Endothelial cell of umbilical vein (primary cell): ENCODE measurements at regions not wholly inside any gene's neighbourhood (a gene's known extent, or its start where the extent isn't known, plus 50 kb on each side); places are given as distances from the start of the nearest gene placed in this dataset.

Experiments
- CTCF ChIP-seq, 2 donors: IDR thresholded peaks; 1 replicate in 1 of 2; 2 replicates in 1 of 2; pipeline ENCODE4 v1.5.1; 2011; ENCODE audit warnings: low read length in 2 of 2, mild to moderate bottlenecking in 2 of 2, moderate library complexity in 2 of 2, control low read depth in 1 of 2, inconsistent platforms in 1 of 2, low read depth in 1 of 2; ENCODE audit not compliant: insufficient read depth in 1 of 2; ENCODE audit errors: extremely low read depth in 1 of 2
- EZH2 ChIP-seq: IDR thresholded peaks from 2 replicates; pipeline ENCODE4 v1.6.1; 2012; ENCODE audit warnings: borderline replicate concordance, low read depth, mild to moderate bottlenecking, moderate library complexity, low read length, inconsistent platforms; ENCODE audit not compliant: severe bottlenecking
- GATA2 ChIP-seq: IDR thresholded peaks from 2 replicates; pipeline ENCODE4 v1.7.0; 2011; ENCODE audit warnings: low read depth, mild to moderate bottlenecking, moderate library complexity, mixed read lengths, low read length; ENCODE audit not compliant: insufficient read length, insufficient read depth
- JUN ChIP-seq: IDR thresholded peaks from 2 replicates; pipeline ENCODE4 v1.6.1; 2011; ENCODE audit warnings: borderline replicate concordance, low read depth; ENCODE audit not compliant: insufficient read length, insufficient read depth
- MYC ChIP-seq: IDR thresholded peaks from one replicate; pipeline ENCODE4 v1.6.1; 2011; ENCODE audit warnings: mild to moderate bottlenecking, low read depth, low read length
- POLR2A ChIP-seq: IDR thresholded peaks from 2 replicates; pipeline ENCODE4 v1.6.1; 2012; ENCODE audit warnings: low read depth, mild to moderate bottlenecking, control low read depth, low read length
- POLR2AphosphoS5 ChIP-seq: IDR thresholded peaks from 2 replicates; pipeline ENCODE4 v1.6.1; 2012; ENCODE audit warnings: low read depth, mild to moderate bottlenecking, control low read depth, low read length, moderate library complexity; ENCODE audit not compliant: insufficient read depth
- TF ChIP-seq, protein P1 (sequence below): IDR thresholded peaks from 2 replicates; pipeline ENCODE4 v1.6.1; 2011; ENCODE audit not compliant: insufficient read depth, insufficient read length

GRCh38 chr5:40399349-40399748, 280.4 kb upstream of the PTGER4 start:
- TF ChIP-seq CTCF (IDR thresholded peaks at IDR 0.05; ENCODE audit: extremely low read depth in 1 of 2, insufficient read depth in 1 of 2, low read depth in 1 of 2, low read length in 2 of 2) = no peak
- no peak for TF ChIP-seq POLR2A
- TF ChIP-seq POLR2AphosphoS5 = no peak
- TF ChIP-seq EZH2 = no peak
- TF ChIP-seq JUN = no peak
- TF ChIP-seq MYC = no peak
- TF ChIP-seq, protein P1, sequence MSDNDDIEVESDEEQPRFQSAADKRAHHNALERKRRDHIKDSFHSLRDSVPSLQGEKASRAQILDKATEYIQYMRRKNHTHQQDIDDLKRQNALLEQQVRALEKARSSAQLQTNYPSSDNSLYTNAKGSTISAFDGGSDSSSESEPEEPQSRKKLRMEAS = no peak
- no peak for TF ChIP-seq GATA2
